GM12891 (cell line): ENCODE measurements at regions not wholly inside any gene's neighbourhood (a gene's known extent, or its start where the extent isn't known, plus 50 kb on each side); places are given as distances from the start of the nearest gene placed in this dataset.

Experiments used
- POLR2A ChIP-seq: IDR thresholded peaks from 2 replicates; pipeline ENCODE4 v1.6.1; 2011; ENCODE audit warnings: low read depth, low read length, control low read depth
- POLR2AphosphoS5 ChIP-seq: IDR thresholded peaks from 2 replicates; pipeline ENCODE4 v1.6.1; 2011; ENCODE audit warnings: low read depth, low read length, control low read depth
- POU2F2 ChIP-seq: IDR thresholded peaks from 2 replicates; pipeline ENCODE4 v1.6.1; 2011; ENCODE audit warnings: low read depth, mild to moderate bottlenecking, control low read depth, low read length, moderate library complexity
- SPI1 ChIP-seq: IDR thresholded peaks from 2 replicates; pipeline ENCODE4 v1.6.1; 2011; ENCODE audit warnings: low read depth, low read length, control low read depth
- TAF1 ChIP-seq: IDR thresholded peaks from 2 replicates; pipeline ENCODE4 v1.6.1; 2011; ENCODE audit warnings: low read depth, low read length, control low read depth

GRCh38 chr15:94004697-94005096 is 226.7 kb upstream of the MCTP2 start:
- TF ChIP-seq POLR2A, result no peak
- TF ChIP-seq TAF1, result no peak
- no peak for TF ChIP-seq POLR2AphosphoS5
- no peak for TF ChIP-seq POU2F2
- no peak for TF ChIP-seq SPI1
